ENCODE measurements at regions not wholly inside any gene's neighbourhood (a gene's known extent, or its start where the extent isn't known, plus 50 kb on each side); places are given as distances from the start of the nearest gene placed in this dataset.
"Not testable (repeated sequence)": the region's sequence is repeated elsewhere in the genome, so short reads cannot be mapped to it uniquely, and the experiment has no call there.

GRCh38 chr22:48921411-48921903 lies 906.2 kb downstream of the BRD1 start:
- no peak overlapping the region for H3K4me3 ChIP-seq (ENCODE audit: control insufficient read depth, low read depth, low read length)
- DNase-seq (ENCODE audit: low read depth): no peak
- TF ChIP-seq, protein P1, sequence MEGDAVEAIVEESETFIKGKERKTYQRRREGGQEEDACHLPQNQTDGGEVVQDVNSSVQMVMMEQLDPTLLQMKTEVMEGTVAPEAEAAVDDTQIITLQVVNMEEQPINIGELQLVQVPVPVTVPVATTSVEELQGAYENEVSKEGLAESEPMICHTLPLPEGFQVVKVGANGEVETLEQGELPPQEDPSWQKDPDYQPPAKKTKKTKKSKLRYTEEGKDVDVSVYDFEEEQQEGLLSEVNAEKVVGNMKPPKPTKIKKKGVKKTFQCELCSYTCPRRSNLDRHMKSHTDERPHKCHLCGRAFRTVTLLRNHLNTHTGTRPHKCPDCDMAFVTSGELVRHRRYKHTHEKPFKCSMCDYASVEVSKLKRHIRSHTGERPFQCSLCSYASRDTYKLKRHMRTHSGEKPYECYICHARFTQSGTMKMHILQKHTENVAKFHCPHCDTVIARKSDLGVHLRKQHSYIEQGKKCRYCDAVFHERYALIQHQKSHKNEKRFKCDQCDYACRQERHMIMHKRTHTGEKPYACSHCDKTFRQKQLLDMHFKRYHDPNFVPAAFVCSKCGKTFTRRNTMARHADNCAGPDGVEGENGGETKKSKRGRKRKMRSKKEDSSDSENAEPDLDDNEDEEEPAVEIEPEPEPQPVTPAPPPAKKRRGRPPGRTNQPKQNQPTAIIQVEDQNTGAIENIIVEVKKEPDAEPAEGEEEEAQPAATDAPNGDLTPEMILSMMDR (IDR thresholded peaks at IDR 0.05; ENCODE audit: control insufficient read depth, insufficient read depth, low read depth, low read length, missing control alignments): no peak

DNA sequence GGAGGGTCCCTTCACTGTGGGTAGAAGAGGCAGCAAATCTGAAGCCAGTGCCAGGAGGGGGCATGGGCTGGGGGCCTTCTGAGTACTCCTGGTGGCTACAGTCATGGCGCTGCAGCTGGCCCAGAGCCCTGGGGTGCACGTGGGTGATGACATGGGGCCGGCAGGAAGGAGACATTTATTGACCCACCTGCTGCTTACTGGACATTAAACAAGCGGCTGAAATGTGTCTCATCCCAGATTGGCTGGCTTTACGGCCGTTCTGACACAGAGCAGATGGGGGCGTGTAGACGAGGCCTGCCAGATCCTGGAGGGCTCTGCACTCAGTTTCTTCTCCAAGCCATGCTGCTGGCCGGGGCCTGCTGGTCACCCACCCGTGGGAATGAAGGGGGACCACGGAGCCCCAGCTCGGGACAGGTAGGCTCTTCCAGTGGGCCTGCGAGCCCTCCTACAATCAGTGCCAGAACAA lies 906.9 kb downstream of the BRD1 start:
- no peak for DNase-seq (ENCODE audit: low read depth)
- TF ChIP-seq, protein P1 (IDR thresholded peaks at IDR 0.05; ENCODE audit: control insufficient read depth, insufficient read depth, low read depth, low read length, missing control alignments): no peak
- no peak overlapping the region for H3K4me3 ChIP-seq (ENCODE audit: control insufficient read depth, low read depth, low read length)

GRCh38 chr22:48919851-48920589 lies 907.7 kb downstream of the BRD1 start:
- TF ChIP-seq, protein P1 (IDR thresholded peaks at IDR 0.05; ENCODE audit: control insufficient read depth, insufficient read depth, low read depth, low read length, missing control alignments): no peak
- H3K4me3 ChIP-seq (ENCODE audit: control insufficient read depth, low read depth, low read length): no peak overlapping the region
- no peak for DNase-seq (ENCODE audit: low read depth)

DNA sequence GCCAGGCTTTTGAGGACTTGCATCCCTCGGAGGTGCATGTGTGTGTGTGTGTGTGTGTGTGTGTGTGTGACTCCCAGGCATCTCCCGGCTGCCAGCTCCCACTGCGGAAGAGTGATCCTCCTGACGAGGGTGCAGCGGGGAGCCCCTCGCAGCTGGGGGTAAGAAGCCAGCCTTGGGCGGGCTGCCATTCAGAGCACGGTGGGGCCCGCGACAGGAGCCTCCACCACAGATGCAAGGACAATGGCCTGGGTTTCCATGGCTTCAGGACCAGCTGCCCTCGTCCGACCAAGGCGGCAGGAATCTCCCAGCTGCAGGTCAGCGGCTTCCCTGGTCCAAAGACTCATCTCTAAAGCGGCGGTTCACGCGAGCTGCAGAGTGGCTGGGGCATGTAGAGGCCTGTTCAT lies 908.5 kb downstream of the BRD1 start:
- no peak overlapping the region for H3K4me3 ChIP-seq (ENCODE audit: control insufficient read depth, low read depth, low read length)
- no peak for DNase-seq (ENCODE audit: low read depth)
- TF ChIP-seq, protein P1 (IDR thresholded peaks at IDR 0.05; ENCODE audit: control insufficient read depth, insufficient read depth, low read depth, low read length, missing control alignments): no peak

GRCh38 chr22:48918585-48919186 lies 909.0 kb downstream of the BRD1 start:
- TF ChIP-seq, protein P1 (IDR thresholded peaks at IDR 0.05; ENCODE audit: control insufficient read depth, insufficient read depth, low read depth, low read length, missing control alignments): no peak
- no peak for DNase-seq (ENCODE audit: low read depth)
- no peak overlapping the region for H3K4me3 ChIP-seq (ENCODE audit: control insufficient read depth, low read depth, low read length)

DNA sequence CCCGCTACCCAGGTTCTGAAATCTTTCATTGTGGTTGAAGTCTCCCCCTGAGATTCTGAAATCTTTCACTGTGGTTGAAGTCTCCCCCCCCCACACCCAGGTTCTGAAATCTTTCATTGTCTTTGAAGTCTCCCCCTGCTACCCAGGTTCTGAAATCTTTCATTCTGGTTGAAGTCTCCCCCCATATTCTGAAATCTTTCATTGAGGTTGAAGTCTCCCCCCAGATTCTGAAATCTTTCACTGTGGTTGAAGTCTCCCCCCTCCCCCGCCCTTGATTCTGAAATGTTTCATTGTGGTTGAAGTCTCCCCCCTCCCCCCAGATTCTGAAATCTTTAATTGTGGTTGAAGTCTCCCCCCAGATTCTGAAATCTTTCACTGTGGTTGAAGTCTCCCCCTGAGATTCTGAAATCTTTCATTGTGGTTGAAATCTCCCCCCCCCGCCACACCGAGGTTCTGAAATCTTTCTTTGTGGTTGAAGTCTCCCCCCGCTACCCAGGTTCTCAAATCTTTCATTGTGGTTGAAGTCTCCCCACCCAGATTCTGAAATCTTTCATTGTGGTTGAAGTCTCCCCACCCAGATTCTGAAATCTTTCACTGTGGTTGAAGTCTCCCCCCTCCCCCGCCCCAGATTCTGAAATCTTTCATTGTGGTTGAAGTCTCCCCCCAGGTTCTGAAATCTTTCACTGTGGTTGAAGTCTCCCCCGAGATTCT lies 915.2 kb downstream of the BRD1 start:
- not testable (repeated sequence) for H3K4me3 ChIP-seq (ENCODE audit: control insufficient read depth, low read depth, low read length)

GRCh38 chr22:48911647-48912046 lies 916.0 kb downstream of the BRD1 start:
- DNase-seq (ENCODE audit: low read depth); H3K4me3 ChIP-seq (ENCODE audit: control insufficient read depth, low read depth, low read length): not testable (repeated sequence)

More for the DNA sequence above, 915.2 kb downstream of the BRD1 start:
- DNase-seq (ENCODE audit: low read depth): not testable (repeated sequence)

DNA sequence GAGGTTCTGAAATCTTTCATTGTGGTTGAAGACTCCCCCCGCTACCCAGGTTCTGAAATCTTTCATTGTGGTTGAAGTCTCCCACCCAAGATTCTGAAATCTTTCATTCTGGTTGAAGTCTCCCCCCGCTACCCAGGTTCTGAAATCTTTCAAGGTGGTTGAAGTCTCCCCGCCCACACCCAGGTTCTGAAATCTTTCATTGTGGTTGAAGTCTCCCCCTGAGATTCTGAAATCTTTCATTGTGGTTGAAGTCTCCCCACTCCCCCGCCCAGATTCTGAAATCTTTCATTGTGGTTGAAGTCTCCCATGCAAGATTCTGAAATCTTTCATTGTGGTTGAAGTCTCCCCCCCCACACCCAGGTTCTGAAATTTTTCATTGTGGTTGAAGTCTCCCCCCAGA lies 916.6 kb downstream of the BRD1 start:
- H3K4me3 ChIP-seq (ENCODE audit: control insufficient read depth, low read depth, low read length); DNase-seq (ENCODE audit: low read depth): not testable (repeated sequence)

All from AG09309 (cell line).